Renal cortical epithelial cell (primary cell): ENCODE measurements at regions not wholly inside any gene's neighbourhood (a gene's known extent, or its start where the extent isn't known, plus 50 kb on each side); places are given as distances from the start of the nearest gene placed in this dataset.
A peak's percentile ranks its signal among the peaks of the same experiment; 100 is the strongest.
"Not testable (repeated sequence)": the region's sequence is repeated elsewhere in the genome, so short reads cannot be mapped to it uniquely, and the experiment has no call there.

Experiments
- DNase-seq: peaks from one replicate; pipeline ENCODE4 v3.0.0-alpha.2; 2011; ENCODE audit warnings: low read depth

GRCh38 chr5:125236981-125237380 lies 490.5 kb upstream of the ZNF608 start:
- DNase-seq: no peak

- DNase-seq: no peak
These were observed 498.1 kb upstream of the ZNF608 start for GRCh38 chr5:125244531-125244930.

- no peak for DNase-seq
These were observed 498.8 kb upstream of the ZNF608 start for GRCh38 chr5:125245216-125245615.

GRCh38 chr5:125249400-125249799 lies 503.0 kb upstream of the ZNF608 start:
- no peak for DNase-seq

- DNase-seq: no peak
These were observed 505.3 kb upstream of the ZNF608 start for GRCh38 chr5:125251703-125252102.

- DNase-seq: not testable (repeated sequence)
These were observed 507.2 kb upstream of the ZNF608 start for GRCh38 chr5:125253634-125254033.

GRCh38 chr5:125254267-125254666 lies 507.8 kb upstream of the ZNF608 start:
- DNase-seq: no peak

GRCh38 chr5:125256296-125256695 lies 509.9 kb upstream of the ZNF608 start:
- no peak for DNase-seq

- DNase-seq: peak; percentile 59
These were observed 510.9 kb upstream of the ZNF608 start for GRCh38 chr5:125257057-125257972.

- no peak for DNase-seq
These were observed 511.6 kb upstream of the ZNF608 start for GRCh38 chr5:125257997-125258396.

- DNase-seq: peak; percentile 41
These were observed 512.2 kb upstream of the ZNF608 start for GRCh38 chr5:125258615-125259014.

GRCh38 chr5:125261505-125262250 lies 515.2 kb upstream of the ZNF608 start:
- DNase-seq: no peak

GRCh38 chr5:125262782-125263181 lies 516.3 kb upstream of the ZNF608 start:
- DNase-seq: no peak

- DNase-seq: no peak
These were observed 516.9 kb upstream of the ZNF608 start for GRCh38 chr5:125263356-125263755.

- DNase-seq: no peak
These were observed 519.7 kb upstream of the ZNF608 start for GRCh38 chr5:125266106-125266505.

GRCh38 chr5:125267636-125268248 lies 521.3 kb upstream of the ZNF608 start:
- DNase-seq: peak; percentile 31

GRCh38 chr5:125269926-125270325 lies 523.5 kb upstream of the ZNF608 start:
- no peak for DNase-seq

- no peak for DNase-seq
These were observed 525.9 kb upstream of the ZNF608 start for GRCh38 chr5:125272357-125272756.

- no peak for DNase-seq
These were observed 527.8 kb upstream of the ZNF608 start for GRCh38 chr5:125274211-125274610.

GRCh38 chr5:125274938-125275724 lies 528.7 kb upstream of the ZNF608 start:
- DNase-seq: peak; percentile 21

GRCh38 chr5:125275725-125276090 lies 529.3 kb upstream of the ZNF608 start:
- DNase-seq: no peak

- no peak for DNase-seq
These were observed 529.7 kb upstream of the ZNF608 start for GRCh38 chr5:125276096-125276495.
